22Rv1 (cell line): ENCODE measurements at regions not wholly inside any gene's neighbourhood (a gene's known extent, or its start where the extent isn't known, plus 50 kb on each side); places are given as distances from the start of the nearest gene placed in this dataset.

Experiments
- CTCF ChIP-seq: fragments of 450-650 bp; IDR thresholded peaks from 2 replicates; pipeline ENCODE4 v1.5.1; 2017; ENCODE audit warnings: mild to moderate bottlenecking
- ZFX ChIP-seq: fragments of 450-650 bp; IDR thresholded peaks from 2 replicates; pipeline ENCODE4 v1.6.1; 2017; ENCODE audit warnings: antibody characterized with exemption, borderline replicate concordance

- no peak for TF ChIP-seq CTCF
- TF ChIP-seq ZFX, result no peak
These were observed 324.8 kb downstream of the MN1 start for GRCh38 chr22:27476729-27477128.
